Central memory CD8-positive, alpha-beta T cell (primary cell): ENCODE measurements at regions not wholly inside any gene's neighbourhood (a gene's known extent, or its start where the extent isn't known, plus 50 kb on each side); places are given as distances from the start of the nearest gene placed in this dataset.

Experiments
- ATAC-seq: fragments of 150-1000 bp; cut with Tn5 transposase; replicated peaks from 2 replicates; pipeline ENCODE4 v1.10.0; 2022; ENCODE audit warnings: mild to moderate bottlenecking, moderate FRiP score, moderate number of reproducible peaks; ENCODE audit not compliant: poor library complexity, severe bottlenecking; ENCODE audit errors: extremely low read depth
- DNase-seq, 2 donors: peaks; one replicate each; pipeline ENCODE4 v3.0.0; 2021; ENCODE audit warnings: low spot score in 2 of 2
- H3K27ac Mint-ChIP-seq: one replicate; pipeline ENCODE4 v1.8.0; 2022; ENCODE audit warnings: low read depth, mild to moderate bottlenecking, moderate library complexity, mixed read lengths
- H3K27me3 Mint-ChIP-seq: one replicate; pipeline ENCODE4 v1.8.0; 2022; ENCODE audit warnings: mixed read lengths
- H3K36me3 Mint-ChIP-seq: one replicate; pipeline ENCODE4 v1.8.0; 2022; ENCODE audit warnings: mild to moderate bottlenecking, moderate library complexity, mixed read lengths; ENCODE audit not compliant: insufficient read depth
- H3K4me1 Mint-ChIP-seq: one replicate; pipeline ENCODE4 v1.8.0; 2022; ENCODE audit warnings: mixed read lengths
- H3K4me3 Mint-ChIP-seq: one replicate; pipeline ENCODE4 v1.8.0; 2022; ENCODE audit warnings: mild to moderate bottlenecking, moderate library complexity, mixed read lengths
- H3K9me3 Mint-ChIP-seq: one replicate; pipeline ENCODE4 v1.8.0; 2022; ENCODE audit warnings: mixed read lengths

DNA sequence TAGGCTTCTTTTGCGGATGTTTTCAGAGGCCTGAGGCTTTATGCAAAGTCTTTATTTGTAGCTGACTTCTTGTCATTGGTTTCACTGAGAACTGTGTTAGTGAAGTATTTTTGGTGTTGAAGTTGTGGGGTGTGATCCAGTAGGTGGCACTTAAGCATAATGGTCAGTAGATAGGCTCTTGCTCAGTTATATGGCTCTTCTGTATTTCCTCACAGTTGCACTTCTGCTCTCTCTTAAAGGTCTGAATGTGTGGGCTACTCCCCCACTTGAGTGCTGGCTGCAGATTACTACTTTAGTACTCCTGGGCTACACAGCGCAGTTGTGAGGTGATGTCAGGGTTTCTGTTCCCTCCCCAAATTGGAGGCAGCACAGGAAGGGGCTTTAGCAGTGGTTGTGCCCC, 133.8 kb upstream of the SCN7A start:
- no peak overlapping the region for H3K27ac Mint-ChIP-seq
- H3K4me3 Mint-ChIP-seq = no peak overlapping the region
- peaks cover 48% of the 10 kb centered on the region for H3K9me3 Mint-ChIP-seq
- DNase-seq = no peak
- ATAC-seq = no peak
- H3K4me1 Mint-ChIP-seq = no peaks in the 10 kb centered on the region
- no peaks in the 10 kb centered on the region for H3K36me3 Mint-ChIP-seq
- no peaks in the 10 kb centered on the region for H3K27me3 Mint-ChIP-seq

DNA sequence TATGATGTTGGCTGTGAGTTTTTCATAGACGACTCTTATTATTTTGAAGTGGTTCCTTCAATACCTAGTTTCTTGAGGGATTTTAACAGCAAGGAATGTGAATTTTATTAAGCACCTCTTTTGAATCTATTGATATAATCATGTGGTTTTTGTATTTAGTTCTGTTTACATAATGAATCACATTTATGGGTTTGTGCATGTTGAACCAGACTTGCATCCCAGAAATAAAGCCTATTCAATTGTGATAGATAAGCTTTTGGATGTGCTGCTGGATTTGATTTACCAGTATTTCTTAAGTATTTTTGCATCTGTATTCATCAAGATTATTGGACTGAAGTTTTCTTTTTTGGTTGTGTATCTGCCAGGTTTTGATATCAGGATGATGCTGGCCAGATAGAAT, 131.6 kb upstream of the SCN7A start:
- H3K4me3 Mint-ChIP-seq = no peak overlapping the region
- no peak for DNase-seq
- H3K36me3 Mint-ChIP-seq = no peaks in the 10 kb centered on the region
- no peak for ATAC-seq
- H3K27ac Mint-ChIP-seq = no peak overlapping the region
- H3K4me1 Mint-ChIP-seq = no peaks in the 10 kb centered on the region
- peaks cover 38% of the 10 kb centered on the region for H3K9me3 Mint-ChIP-seq
- H3K27me3 Mint-ChIP-seq = no peaks in the 10 kb centered on the region

GRCh38 chr2:166614503-166614902, 120.5 kb upstream of the SCN7A start:
- DNase-seq (no peak), ATAC-seq (no peak)
- no peak overlapping the region for H3K27ac Mint-ChIP-seq
- H3K27me3 Mint-ChIP-seq = no peaks in the 10 kb centered on the region
- peaks cover 8% of the 10 kb centered on the region for H3K9me3 Mint-ChIP-seq
- peaks cover 11% of the 10 kb centered on the region for H3K4me1 Mint-ChIP-seq
- H3K4me3 Mint-ChIP-seq = no peak overlapping the region
- peaks cover 1% of the 10 kb centered on the region for H3K36me3 Mint-ChIP-seq

GRCh38 chr2:166614029-166614428, 120.0 kb upstream of the SCN7A start:
- DNase-seq (no peak), ATAC-seq (no peak)
- no peak overlapping the region for H3K27ac Mint-ChIP-seq
- H3K4me3 Mint-ChIP-seq = no peak overlapping the region
- H3K4me1 Mint-ChIP-seq = peaks cover 11% of the 10 kb centered on the region
- H3K9me3 Mint-ChIP-seq = peaks cover 8% of the 10 kb centered on the region
- no peaks in the 10 kb centered on the region for H3K27me3 Mint-ChIP-seq
- H3K36me3 Mint-ChIP-seq = peaks cover 1% of the 10 kb centered on the region

DNA sequence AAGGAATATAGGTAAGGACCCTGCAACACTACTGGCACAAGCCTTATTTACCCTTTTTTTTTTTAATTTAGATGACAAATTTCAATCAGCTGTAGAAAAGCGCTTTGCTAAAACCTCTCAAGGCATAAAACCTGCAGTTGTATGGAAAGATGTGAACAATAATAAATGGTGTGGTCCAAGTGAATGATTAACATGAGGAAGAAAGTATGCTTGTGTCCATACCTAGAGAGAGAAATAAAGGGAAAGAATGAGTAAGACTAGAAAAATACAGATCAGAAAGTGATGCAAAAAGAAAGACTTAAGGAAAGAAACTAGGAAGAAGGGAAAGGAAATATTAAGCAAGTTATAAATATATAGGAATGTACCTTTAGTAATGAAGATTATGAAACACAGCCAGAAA, 119.2 kb upstream of the SCN7A start:
- H3K4me1 Mint-ChIP-seq = peaks cover 11% of the 10 kb centered on the region
- no peaks in the 10 kb centered on the region for H3K27me3 Mint-ChIP-seq
- peaks cover 1% of the 10 kb centered on the region for H3K36me3 Mint-ChIP-seq
- H3K4me3 Mint-ChIP-seq = no peak overlapping the region
- H3K9me3 Mint-ChIP-seq = peaks cover 8% of the 10 kb centered on the region
- DNase-seq = no peak
- H3K27ac Mint-ChIP-seq = no peak overlapping the region
- no peak for ATAC-seq

- DNase-seq (no peak), ATAC-seq (no peak)
- no peak overlapping the region for H3K4me3 Mint-ChIP-seq
- peaks cover 1% of the 10 kb centered on the region for H3K36me3 Mint-ChIP-seq
- no peaks in the 10 kb centered on the region for H3K27me3 Mint-ChIP-seq
- H3K9me3 Mint-ChIP-seq = peaks cover 8% of the 10 kb centered on the region
- no peak overlapping the region for H3K27ac Mint-ChIP-seq
- H3K4me1 Mint-ChIP-seq = peaks cover 11% of the 10 kb centered on the region
These were observed 118.2 kb upstream of the SCN7A start for GRCh38 chr2:166612214-166612613.

DNA sequence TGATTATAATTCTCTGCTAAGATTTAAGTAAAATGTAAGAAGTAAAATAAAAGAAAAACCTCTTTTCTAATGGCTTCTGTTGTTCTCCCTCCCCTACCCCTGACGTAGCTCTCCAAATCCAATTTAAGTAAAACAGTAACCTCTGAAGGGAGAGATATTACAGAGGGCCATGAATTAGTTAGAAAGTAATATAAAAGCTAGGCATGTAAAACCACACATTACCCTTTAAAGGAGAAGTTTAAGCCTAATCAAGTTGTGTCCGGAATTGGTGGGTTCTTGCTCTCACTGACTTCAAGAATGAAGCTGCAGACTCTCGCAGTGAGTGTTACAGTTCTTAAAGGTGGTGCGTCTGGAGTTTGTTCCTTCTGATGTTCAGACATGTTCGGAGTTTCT, 116.9 kb upstream of the SCN7A start:
- peaks cover 11% of the 10 kb centered on the region for H3K4me1 Mint-ChIP-seq
- ATAC-seq = no peak
- H3K4me3 Mint-ChIP-seq = no peak overlapping the region
- H3K27ac Mint-ChIP-seq = no peak overlapping the region
- no peak for DNase-seq
- H3K9me3 Mint-ChIP-seq = peaks cover 8% of the 10 kb centered on the region
- H3K27me3 Mint-ChIP-seq = no peaks in the 10 kb centered on the region
- peaks cover 1% of the 10 kb centered on the region for H3K36me3 Mint-ChIP-seq

GRCh38 chr2:166610180-166610912, 116.3 kb upstream of the SCN7A start:
- DNase-seq = no peak
- Mint-ChIP-seq H3K27ac (no peak overlapping the region), H3K9me3 (peaks cover 8% of the 10 kb centered on the region), H3K36me3 (peaks cover 1% of the 10 kb centered on the region), H3K4me3 (no peak overlapping the region), H3K27me3 (no peaks in the 10 kb centered on the region), H3K4me1 (peaks cover 11% of the 10 kb centered on the region)
- ATAC-seq = no peak

GRCh38 chr2:166609183-166609959, 115.3 kb upstream of the SCN7A start:
- DNase-seq (no peak), ATAC-seq (no peak)
- Mint-ChIP-seq H3K4me1 (peaks cover 11% of the 10 kb centered on the region), H3K9me3 (peaks cover 8% of the 10 kb centered on the region), H3K4me3 (no peak overlapping the region), H3K27ac (no peak overlapping the region), H3K36me3 (peaks cover 1% of the 10 kb centered on the region), H3K27me3 (no peaks in the 10 kb centered on the region)

DNA sequence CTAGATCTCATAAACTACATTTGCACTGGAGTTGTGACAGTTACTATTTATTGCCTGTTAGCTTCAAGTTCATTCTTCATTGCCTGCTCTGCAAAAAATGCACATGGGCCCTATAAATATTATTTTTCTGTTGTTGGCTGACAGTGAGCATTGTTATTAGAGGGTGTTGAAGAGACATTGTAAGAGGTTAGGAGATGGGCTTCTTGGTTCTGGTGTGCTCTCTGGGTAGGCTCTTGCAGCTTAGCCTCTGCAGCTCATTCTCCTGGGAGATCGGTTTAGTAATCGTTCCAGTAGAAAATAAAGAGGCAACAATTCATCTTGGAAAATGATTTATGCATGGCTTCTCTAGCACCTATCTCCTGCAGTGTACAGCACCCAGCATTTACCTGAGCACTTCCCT, 113.8 kb upstream of the SCN7A start:
- DNase-seq (no peak), ATAC-seq (no peak)
- peaks cover 8% of the 10 kb centered on the region for H3K9me3 Mint-ChIP-seq

DNA sequence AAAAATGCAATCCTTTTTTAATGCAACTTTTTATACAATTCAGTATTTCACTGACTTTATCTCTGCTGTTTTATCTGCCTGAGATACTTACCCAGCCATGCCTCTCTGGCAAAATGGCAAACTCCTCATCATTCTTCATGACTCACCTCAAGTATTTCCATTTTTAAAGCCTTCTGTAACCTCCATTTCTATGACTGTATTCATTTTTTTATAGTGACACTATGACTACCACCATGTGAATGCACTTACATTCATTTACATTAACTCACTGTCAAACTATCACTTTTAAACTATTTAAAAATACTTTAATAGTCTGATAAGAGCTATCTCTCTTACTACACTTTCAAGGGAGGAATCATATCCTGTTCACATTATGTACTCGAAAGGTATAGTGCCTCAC, 99.4 kb upstream of the SCN7A start:
- Mint-ChIP-seq H3K27ac (no peak overlapping the region), H3K9me3 (peaks cover 35% of the 10 kb centered on the region), H3K27me3 (no peaks in the 10 kb centered on the region), H3K36me3 (no peaks in the 10 kb centered on the region), H3K4me3 (no peak overlapping the region), H3K4me1 (no peaks in the 10 kb centered on the region)
- DNase-seq (no peak), ATAC-seq (no peak)

More for the DNA sequence above, 113.8 kb upstream of the SCN7A start:
- H3K27me3 Mint-ChIP-seq = no peaks in the 10 kb centered on the region
- H3K4me1 Mint-ChIP-seq = peaks cover 11% of the 10 kb centered on the region
- no peaks in the 10 kb centered on the region for H3K36me3 Mint-ChIP-seq
- H3K4me3 Mint-ChIP-seq = no peak overlapping the region
- no peak overlapping the region for H3K27ac Mint-ChIP-seq

DNA sequence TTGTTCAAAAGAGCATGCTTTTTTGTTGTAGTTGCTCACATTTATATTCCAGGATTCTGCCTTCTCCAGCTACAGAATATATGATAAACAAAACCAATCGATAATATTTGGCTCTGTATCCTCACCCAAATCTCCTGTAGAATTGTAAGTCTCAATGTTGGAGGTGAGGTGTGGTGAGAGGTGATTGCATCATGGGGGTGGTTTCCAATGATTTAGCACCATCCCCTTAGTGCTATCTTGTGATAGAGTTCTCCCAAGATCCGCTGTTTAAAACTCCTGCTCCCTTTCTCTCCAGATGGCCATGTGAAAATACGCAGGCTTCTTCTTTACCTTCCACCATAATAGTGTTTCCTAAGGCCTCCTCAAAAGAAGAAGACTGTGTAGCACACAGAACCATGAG, 98.7 kb upstream of the SCN7A start:
- Mint-ChIP-seq H3K9me3 (peaks cover 33% of the 10 kb centered on the region), H3K27ac (no peak overlapping the region), H3K4me3 (no peak overlapping the region), H3K36me3 (no peaks in the 10 kb centered on the region), H3K4me1 (no peaks in the 10 kb centered on the region), H3K27me3 (no peaks in the 10 kb centered on the region)
- ATAC-seq (no peak), DNase-seq (no peak)

DNA sequence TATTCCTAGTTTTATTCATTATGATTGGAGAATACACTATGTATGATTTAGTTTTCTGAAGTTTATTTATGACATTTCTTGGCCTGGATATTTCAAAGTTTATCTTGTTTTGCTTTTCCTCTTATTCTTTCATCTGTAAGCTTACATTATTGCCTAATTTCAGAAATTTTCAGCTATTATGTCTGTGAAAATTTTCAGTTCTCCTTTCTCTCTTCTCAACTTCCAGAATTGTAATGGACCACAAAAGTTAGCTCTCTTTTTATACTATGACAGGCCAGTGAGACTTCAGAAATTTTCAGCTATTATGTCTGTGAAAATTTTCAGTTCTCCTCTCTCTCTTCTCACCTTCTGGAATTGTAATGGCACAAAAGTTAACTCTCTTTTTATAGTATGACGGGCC, 97.2 kb upstream of the SCN7A start:
- no peak overlapping the region for H3K4me3 Mint-ChIP-seq
- DNase-seq (no peak), ATAC-seq (no peak)
- H3K27me3 Mint-ChIP-seq = no peaks in the 10 kb centered on the region
- H3K36me3 Mint-ChIP-seq = no peaks in the 10 kb centered on the region
- peaks cover 23% of the 10 kb centered on the region for H3K9me3 Mint-ChIP-seq
- no peak overlapping the region for H3K27ac Mint-ChIP-seq
- no peaks in the 10 kb centered on the region for H3K4me1 Mint-ChIP-seq
